HL-60 (cell line): ENCODE measurements at regions not wholly inside any gene's neighbourhood (a gene's known extent, or its start where the extent isn't known, plus 50 kb on each side); places are given as distances from the start of the nearest gene placed in this dataset.

ENCODE experiments used
- POLR2AphosphoS5 ChIP-seq: IDR thresholded peaks from 2 replicates; pipeline ENCODE4 v1.6.1; 2012; ENCODE audit warnings: low read depth
- TF ChIP-seq, protein P1 (sequence below): IDR thresholded peaks from one replicate; pipeline ENCODE4 v1.5.1; 2011; ENCODE audit warnings: low read length, control low read depth, inconsistent platforms; ENCODE audit not compliant: insufficient read depth

DNA sequence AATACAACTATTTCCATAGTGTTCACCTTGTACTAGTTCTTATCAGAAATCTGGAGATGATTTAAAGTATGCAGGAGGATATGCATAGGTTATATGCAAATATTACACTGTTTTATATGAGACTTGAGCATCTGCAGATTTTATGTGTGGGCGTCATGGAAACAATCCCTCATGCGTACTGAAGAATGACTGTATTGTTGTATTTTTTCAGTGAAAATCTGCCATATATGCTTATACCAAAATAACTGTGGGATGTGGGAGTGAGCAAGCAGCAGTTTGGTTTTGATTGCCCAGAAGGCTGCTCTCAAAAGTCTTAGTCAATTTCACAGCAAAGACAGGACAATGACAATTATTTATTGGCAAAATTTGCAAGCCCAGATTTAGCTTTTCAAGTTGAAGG, 238.8 kb upstream of the PCDH20 start:
- TF ChIP-seq, protein P1, sequence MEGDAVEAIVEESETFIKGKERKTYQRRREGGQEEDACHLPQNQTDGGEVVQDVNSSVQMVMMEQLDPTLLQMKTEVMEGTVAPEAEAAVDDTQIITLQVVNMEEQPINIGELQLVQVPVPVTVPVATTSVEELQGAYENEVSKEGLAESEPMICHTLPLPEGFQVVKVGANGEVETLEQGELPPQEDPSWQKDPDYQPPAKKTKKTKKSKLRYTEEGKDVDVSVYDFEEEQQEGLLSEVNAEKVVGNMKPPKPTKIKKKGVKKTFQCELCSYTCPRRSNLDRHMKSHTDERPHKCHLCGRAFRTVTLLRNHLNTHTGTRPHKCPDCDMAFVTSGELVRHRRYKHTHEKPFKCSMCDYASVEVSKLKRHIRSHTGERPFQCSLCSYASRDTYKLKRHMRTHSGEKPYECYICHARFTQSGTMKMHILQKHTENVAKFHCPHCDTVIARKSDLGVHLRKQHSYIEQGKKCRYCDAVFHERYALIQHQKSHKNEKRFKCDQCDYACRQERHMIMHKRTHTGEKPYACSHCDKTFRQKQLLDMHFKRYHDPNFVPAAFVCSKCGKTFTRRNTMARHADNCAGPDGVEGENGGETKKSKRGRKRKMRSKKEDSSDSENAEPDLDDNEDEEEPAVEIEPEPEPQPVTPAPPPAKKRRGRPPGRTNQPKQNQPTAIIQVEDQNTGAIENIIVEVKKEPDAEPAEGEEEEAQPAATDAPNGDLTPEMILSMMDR: no peak
- no peak for TF ChIP-seq POLR2AphosphoS5
